GM06990 (cell line): ENCODE measurements at regions not wholly inside any gene's neighbourhood (a gene's known extent, or its start where the extent isn't known, plus 50 kb on each side); places are given as distances from the start of the nearest gene placed in this dataset.

Experiments
- DNase-seq: peaks from one replicate; pipeline ENCODE4 v3.0.0-alpha.2; 2011; ENCODE audit not compliant: insufficient read length; ENCODE audit errors: extremely low read depth
- H3K27me3 ChIP-seq: replicated peaks from 2 replicates; pipeline ENCODE4 v1.6.0; 2011; ENCODE audit warnings: low read length; ENCODE audit not compliant: control insufficient read depth, insufficient read depth
- H3K36me3 ChIP-seq: 2 replicates; pipeline ENCODE4 v1.5.1; 2011; ENCODE audit warnings: low read length; ENCODE audit not compliant: control insufficient read depth, insufficient read depth
- H3K4me3 ChIP-seq: replicated peaks from 2 replicates; pipeline ENCODE4 v1.5.1; 2011; ENCODE audit warnings: low read depth, mild to moderate bottlenecking, control low read depth, low read length
- TF ChIP-seq, protein P1 (sequence below): IDR thresholded peaks from 2 replicates; pipeline ENCODE4 v1.5.1; 2011; ENCODE audit warnings: low read length, control low read depth, mild to moderate bottlenecking, inconsistent platforms; ENCODE audit not compliant: insufficient read depth, poor library complexity, severe bottlenecking

DNA sequence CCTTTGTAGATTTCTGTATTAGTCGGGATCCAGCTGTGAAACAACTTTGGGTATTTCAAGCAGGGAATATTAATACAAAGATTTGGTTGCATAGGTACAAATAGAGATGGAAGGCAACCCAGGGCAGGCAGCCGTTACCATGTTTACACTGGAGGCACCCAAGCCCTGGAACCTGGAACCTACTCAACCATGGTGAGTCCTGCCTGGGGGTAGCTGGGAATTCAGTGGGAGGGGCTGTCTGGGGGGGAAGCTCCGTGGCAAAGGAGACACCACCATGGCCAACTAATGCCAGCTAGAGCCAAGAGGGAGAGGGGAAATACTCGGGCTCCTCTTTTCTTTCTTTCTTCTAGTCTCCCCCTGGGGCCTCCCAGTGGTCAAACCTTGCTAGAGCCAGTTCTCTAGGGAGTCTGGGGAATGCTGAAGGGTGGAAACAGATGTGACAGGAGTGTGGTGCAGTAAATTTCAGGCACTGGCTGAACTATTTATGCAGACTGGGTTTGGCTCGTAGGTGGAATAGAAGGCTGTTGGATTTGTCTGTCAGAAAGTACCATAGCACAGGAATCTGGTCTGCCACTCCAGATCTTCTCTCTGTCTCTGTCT is 91.9 kb upstream of the CACNA1E start:
- Histone ChIP-seq H3K27me3 (peaks cover 5% of the 10 kb centered on the region; the same call in 1 of the 2 replicates), H3K36me3 (no peaks in the 10 kb centered on the region), H3K4me3 (no peak overlapping the region)
- TF ChIP-seq, protein P1, sequence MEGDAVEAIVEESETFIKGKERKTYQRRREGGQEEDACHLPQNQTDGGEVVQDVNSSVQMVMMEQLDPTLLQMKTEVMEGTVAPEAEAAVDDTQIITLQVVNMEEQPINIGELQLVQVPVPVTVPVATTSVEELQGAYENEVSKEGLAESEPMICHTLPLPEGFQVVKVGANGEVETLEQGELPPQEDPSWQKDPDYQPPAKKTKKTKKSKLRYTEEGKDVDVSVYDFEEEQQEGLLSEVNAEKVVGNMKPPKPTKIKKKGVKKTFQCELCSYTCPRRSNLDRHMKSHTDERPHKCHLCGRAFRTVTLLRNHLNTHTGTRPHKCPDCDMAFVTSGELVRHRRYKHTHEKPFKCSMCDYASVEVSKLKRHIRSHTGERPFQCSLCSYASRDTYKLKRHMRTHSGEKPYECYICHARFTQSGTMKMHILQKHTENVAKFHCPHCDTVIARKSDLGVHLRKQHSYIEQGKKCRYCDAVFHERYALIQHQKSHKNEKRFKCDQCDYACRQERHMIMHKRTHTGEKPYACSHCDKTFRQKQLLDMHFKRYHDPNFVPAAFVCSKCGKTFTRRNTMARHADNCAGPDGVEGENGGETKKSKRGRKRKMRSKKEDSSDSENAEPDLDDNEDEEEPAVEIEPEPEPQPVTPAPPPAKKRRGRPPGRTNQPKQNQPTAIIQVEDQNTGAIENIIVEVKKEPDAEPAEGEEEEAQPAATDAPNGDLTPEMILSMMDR = no peak
- DNase-seq = no peak

GRCh38 chr1:181392133-181392532 is 91.2 kb upstream of the CACNA1E start:
- H3K4me3 ChIP-seq = no peak overlapping the region

GRCh38 chr1:181392613-181393220 is 90.6 kb upstream of the CACNA1E start:
- TF ChIP-seq, protein P1 = no peak
- Histone ChIP-seq H3K36me3 (no peaks in the 10 kb centered on the region), H3K4me3 (no peak overlapping the region)

More at GRCh38 chr1:181392133-181392532, 91.2 kb upstream of the CACNA1E start:
- H3K27me3 ChIP-seq = peaks cover 5% of the 10 kb centered on the region; the same call in 1 of the 2 replicates
- no peaks in the 10 kb centered on the region for H3K36me3 ChIP-seq
- TF ChIP-seq, protein P1 = no peak
- DNase-seq = no peak

GRCh38 chr1:181394766-181395165 is 88.6 kb upstream of the CACNA1E start:
- Histone ChIP-seq H3K27me3 (peaks cover 3% of the 10 kb centered on the region; the same call in 1 of the 2 replicates), H3K36me3 (no peaks in the 10 kb centered on the region), H3K4me3 (no peak overlapping the region)
- DNase-seq = no peak
- TF ChIP-seq, protein P1 = no peak

More at GRCh38 chr1:181392613-181393220, 90.6 kb upstream of the CACNA1E start:
- H3K27me3 ChIP-seq = peaks cover 3% of the 10 kb centered on the region; the same call in 1 of the 2 replicates
- no peak for DNase-seq

DNA sequence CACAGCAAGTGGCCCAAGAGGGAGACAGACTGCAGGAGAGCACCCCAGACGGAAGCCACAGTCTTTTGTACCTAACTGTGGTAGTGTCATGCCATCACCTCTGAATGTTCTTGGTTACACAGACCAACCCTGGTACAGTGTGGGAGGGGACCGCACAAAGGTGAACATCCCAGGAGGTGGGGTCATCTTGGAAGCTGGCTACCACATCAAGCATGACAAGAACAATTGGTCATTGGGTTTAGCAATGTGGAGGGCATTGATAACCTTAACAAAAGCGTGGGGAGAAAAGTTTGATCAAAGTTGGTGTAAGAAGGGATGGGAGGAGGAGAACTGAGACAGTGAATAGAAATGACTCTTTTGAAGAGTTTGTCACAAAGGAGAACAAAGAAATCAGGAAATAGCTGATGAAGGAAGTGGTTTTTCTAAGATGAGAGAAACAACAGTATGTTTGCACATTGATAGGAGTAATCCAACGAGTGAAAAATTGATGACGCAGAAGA is 87.1 kb upstream of the CACNA1E start:
- H3K4me3 ChIP-seq = no peak overlapping the region
- DNase-seq = no peak
- TF ChIP-seq, protein P1 = no peak
- no peaks in the 10 kb centered on the region for H3K36me3 ChIP-seq
- no peaks in the 10 kb centered on the region for H3K27me3 ChIP-seq

GRCh38 chr1:181396811-181397210 is 86.5 kb upstream of the CACNA1E start:
- TF ChIP-seq, protein P1 = no peak
- DNase-seq = no peak
- Histone ChIP-seq H3K4me3 (no peak overlapping the region), H3K27me3 (no peaks in the 10 kb centered on the region), H3K36me3 (no peaks in the 10 kb centered on the region)
